NCI-H524 treated with DMSO at 0.1 percent for 48 hours (cell line): ENCODE measurements at regions not wholly inside any gene's neighbourhood (a gene's known extent, or its start where the extent isn't known, plus 50 kb on each side); places are given as distances from the start of the nearest gene placed in this dataset.
"Not testable (repeated sequence)": the region's sequence is repeated elsewhere in the genome, so short reads cannot be mapped to it uniquely, and the experiment has no call there.

ENCODE experiments used
- DNase-seq: peaks from one replicate; lab custom pipeline; 2025; lab: John Stamatoyannopoulos, UW

GRCh38 chr5:1983919-1984695 lies 101.4 kb upstream of the IRX4 start:
- no peak for DNase-seq

GRCh38 chr5:1983401-1983800 lies 100.7 kb upstream of the IRX4 start:
- no peak for DNase-seq

GRCh38 chr5:1982561-1982960 lies 99.8 kb upstream of the IRX4 start:
- not testable (repeated sequence) for DNase-seq

GRCh38 chr5:1975898-1976765 lies 93.4 kb upstream of the IRX4 start:
- no peak for DNase-seq

GRCh38 chr5:1975406-1975715 lies 92.6 kb upstream of the IRX4 start:
- no peak for DNase-seq

GRCh38 chr5:1974501-1975405 lies 92.0 kb upstream of the IRX4 start:
- DNase-seq, result no peak

GRCh38 chr5:1974081-1974480 lies 91.4 kb upstream of the IRX4 start:
- DNase-seq, result no peak

- DNase-seq, result no peak
Observed at GRCh38 chr5:1973391-1974013, 90.8 kb upstream of the IRX4 start.

- DNase-seq, result no peak
Observed at GRCh38 chr5:1971944-1972343, 89.2 kb upstream of the IRX4 start.

- no peak for DNase-seq
Observed at GRCh38 chr5:1967736-1968135, 85.0 kb upstream of the IRX4 start.

- no peak for DNase-seq
Observed at GRCh38 chr5:1966461-1966860, 83.7 kb upstream of the IRX4 start.

- DNase-seq, result no peak
Observed at GRCh38 chr5:1965925-1966324, 83.2 kb upstream of the IRX4 start.

GRCh38 chr5:1963941-1964451 lies 81.3 kb upstream of the IRX4 start:
- DNase-seq, result no peak

GRCh38 chr5:1963358-1963757 lies 80.6 kb upstream of the IRX4 start:
- DNase-seq, result no peak

- DNase-seq, result no peak
Observed at GRCh38 chr5:1962619-1963355, 80.1 kb upstream of the IRX4 start.

- no peak for DNase-seq
Observed at GRCh38 chr5:1961952-1962595, 79.3 kb upstream of the IRX4 start.

- DNase-seq, result no peak
Observed at GRCh38 chr5:1961304-1961946, 78.7 kb upstream of the IRX4 start.

- DNase-seq, result no peak
Observed at GRCh38 chr5:1960595-1961303, 78.0 kb upstream of the IRX4 start.
